HG02885 (cell line): ENCODE measurements at regions not wholly inside any gene's neighbourhood (a gene's known extent, or its start where the extent isn't known, plus 50 kb on each side); places are given as distances from the start of the nearest gene placed in this dataset.

Source experiments
- ATAC-seq: cut with Tn5 transposase; IDR thresholded peaks from one replicate; pipeline ENCODE4 v1.9.1; 2021; ENCODE audit warnings: mild to moderate bottlenecking; ENCODE audit not compliant: unreplicated experiment, poor library complexity

DNA sequence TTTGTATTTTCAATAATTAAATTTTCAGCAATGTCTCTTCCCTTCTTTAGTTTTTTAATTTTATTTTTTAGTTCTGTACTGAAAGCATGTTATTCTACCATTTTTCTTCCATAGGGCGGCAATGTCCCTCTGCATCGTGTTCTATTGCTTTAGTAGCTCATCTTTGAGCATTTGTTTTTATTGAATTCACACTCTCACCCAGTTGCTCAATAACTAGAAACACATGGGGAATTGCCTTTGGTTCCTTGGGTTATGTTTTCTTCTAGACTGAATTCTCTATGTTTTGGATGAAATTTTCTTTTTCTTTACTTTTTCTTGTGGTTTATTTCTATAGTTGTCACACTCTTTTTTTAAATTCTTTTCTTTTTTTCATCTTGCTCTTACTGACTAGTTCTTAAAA is 233.8 kb upstream of the LDB2 start:
- no peak for ATAC-seq

DNA sequence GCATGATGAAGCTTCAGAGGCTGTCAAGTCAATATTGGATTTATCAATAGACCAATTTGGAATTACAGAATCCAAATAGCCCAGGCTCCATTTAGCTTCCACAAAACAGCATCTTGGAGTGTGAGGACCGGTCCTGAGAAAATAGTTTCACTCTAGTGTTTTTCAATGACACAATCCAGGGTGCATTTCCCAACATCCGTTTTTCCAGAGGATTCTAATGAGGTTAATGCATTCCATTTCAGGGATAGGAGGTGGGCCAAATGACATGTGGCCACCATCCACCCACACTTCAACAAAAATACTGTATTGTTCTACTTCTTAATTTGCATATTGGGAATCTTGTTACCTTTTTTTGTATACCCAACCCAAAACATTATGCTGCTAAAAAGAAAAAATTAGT is 229.8 kb upstream of the LDB2 start:
- no peak for ATAC-seq

DNA sequence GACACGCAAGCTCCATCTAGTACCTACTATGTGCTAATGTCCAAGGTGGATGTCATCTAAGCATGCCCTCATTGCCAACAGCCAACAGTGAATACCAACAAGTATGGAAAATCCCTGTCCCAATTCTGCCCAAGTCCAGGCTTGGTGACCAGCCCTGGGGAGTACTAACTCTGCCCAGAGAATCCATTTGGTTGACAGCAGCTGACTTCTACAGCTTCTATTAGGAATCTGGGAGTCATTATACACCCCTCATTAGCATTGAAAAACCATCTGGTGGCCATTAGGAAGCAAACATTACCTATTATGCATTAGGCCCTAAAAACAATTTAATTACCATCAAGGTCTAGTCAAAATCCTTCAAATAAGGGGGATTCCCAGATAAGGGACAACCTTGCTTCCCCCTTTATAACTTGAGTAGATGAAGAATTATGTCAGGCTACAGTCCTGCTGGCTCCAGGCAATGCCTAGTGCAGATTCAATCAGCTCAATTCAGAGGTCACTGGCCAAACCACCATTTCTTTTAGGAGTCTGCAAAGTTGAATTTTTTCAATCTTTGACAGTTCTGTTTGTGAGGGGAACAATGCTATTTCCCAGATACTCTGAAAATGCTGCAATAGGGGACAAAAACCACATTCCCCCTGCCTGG is 228.0 kb upstream of the LDB2 start:
- no peak for ATAC-seq

DNA sequence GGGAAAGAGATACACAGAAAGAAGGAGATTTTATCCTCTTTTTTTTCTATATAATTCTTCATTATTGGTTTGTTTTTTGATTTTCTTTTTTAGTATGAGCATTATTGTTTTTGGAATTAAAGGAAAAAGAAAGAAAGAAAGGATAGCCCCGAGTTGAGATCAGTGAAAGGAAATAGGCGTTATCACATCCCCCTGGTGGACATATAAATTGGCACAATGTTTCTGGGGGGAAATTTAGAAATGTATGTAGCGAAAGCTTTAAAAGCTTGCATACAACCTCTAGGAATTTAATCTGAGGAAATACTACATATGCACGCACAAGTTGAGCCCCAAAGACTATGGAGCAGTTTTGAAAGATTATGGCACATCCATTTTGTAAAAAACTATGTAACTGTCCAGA is 226.3 kb upstream of the LDB2 start:
- no peak for ATAC-seq

DNA sequence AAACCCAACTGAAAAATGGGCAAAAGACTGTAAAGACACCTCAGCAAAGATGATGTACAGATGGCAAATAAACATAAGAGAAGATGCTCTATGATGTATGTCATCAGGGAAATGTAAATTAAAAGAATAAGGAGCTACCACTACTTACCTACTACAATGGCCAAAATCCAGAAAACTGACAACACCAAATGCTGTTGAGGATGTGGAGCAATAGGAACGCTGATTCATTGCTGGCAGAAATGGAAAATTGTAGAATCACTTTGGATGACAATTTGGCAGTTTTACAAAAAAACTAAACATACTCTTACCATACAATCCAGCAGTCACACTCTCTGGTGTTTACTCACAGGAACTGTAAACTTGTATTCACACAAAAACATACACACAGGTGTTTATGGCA is 222.3 kb upstream of the LDB2 start:
- ATAC-seq, result no peak

DNA sequence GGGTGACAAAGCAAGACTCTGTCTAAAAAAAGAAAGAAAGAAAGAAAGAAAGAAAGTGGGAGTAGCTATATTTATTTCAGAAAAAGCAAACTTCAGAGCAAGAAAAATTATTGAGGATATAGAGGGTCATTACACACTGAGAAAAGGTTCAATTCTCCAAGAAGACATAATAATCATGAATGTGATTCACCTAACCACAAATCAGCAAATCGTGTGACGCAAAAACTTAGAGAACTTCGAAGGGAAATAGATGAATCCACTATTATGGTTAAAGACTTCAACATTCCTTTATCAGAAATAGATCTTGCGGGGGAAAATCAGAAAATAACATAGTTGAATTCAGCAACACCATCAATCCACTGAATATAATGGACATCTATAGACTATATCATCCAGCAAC is 219.3 kb upstream of the LDB2 start:
- ATAC-seq, result no peak

DNA sequence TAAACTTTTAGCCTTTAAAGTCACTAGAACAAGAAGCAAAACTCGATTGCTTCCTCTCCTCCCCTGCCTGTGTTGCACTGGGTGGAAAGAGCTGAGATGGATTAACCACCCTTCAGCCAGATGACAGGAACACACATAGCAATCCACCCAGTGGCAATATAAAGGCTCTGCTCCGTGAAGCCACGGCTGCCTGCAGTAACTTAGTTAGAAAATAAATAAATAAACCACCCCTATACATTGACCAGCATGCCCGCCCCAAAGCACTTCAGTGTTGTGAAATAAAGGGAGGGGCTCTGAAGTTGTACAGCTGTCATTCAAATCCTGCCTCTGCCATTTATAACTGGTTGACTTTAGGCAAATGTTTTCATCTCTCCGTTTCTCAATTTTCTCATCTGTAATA is 217.1 kb upstream of the LDB2 start:
- no peak for ATAC-seq

DNA sequence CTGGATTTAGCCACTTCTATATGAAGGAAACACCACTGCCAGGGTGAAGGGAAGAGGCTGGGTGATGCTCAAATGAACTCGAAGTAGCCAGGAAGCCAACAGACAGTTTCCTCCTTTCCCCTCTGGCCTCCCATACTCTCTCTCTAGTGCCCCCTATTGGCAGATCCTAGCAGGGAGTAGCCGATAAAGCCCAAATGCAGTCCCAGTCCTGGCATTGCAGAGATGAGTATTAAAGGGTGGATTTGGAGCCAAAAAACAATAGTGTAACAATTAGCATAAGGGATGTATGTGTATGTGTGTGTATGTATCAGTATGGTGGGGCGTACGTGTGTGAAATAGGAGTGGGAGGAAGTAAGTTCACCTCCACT is 213.8 kb upstream of the LDB2 start:
- no peak for ATAC-seq

DNA sequence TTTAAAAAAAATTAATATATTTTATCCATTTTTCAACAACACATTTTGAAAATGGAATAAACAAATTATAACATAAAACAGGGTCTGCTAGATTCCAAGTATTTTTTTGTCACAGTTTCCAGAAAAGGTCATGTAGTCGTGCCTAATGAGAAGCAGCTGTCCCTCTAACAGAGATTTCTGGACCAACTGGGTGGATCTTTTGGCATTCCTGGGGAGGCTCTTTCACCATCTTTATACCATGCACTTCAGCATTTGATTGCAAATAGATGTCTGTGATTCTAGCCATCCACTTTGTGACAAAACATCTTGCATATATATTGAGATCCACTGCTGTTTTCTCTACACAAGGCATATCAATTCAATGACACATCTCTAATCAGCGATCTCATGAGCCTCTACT is 210.7 kb upstream of the LDB2 start:
- no peak for ATAC-seq

DNA sequence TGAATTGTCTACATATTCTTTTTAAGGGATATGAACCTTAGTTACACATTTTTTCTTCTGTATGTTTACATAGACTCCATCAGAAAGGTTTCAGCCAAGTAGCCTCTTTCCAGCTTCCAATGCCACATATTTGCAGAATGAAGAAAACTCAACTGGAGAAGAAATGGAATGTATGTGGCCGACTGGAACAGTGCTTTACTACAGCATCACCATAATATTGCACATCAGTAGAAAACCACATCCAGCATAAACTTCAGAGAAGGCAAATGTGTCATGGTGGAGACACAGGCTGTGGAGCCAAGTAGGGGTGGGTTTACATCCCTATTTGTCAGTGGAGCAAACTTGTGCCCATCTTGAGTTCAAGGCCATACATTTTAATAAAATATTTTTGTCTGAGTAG is 204.8 kb upstream of the LDB2 start:
- no peak for ATAC-seq

DNA sequence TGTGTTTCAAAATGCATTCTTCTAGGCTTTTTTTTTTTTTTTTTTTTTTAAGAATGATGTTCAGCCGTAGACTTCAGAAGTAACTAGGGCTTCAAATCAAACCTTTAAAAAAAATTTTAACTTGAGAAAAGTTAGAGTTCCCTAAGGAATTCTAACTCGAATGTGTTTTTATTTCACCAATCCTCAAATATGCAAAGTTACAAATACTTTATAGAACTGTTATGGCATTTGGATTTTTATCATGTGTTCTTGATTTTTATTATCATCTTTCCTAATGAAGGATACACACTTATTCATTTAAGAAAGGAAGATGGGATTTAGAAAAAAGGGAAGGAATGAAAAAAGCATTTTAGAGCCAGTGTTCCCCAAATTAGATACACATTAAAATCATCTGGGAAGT is 200.6 kb upstream of the LDB2 start:
- no peak for ATAC-seq

DNA sequence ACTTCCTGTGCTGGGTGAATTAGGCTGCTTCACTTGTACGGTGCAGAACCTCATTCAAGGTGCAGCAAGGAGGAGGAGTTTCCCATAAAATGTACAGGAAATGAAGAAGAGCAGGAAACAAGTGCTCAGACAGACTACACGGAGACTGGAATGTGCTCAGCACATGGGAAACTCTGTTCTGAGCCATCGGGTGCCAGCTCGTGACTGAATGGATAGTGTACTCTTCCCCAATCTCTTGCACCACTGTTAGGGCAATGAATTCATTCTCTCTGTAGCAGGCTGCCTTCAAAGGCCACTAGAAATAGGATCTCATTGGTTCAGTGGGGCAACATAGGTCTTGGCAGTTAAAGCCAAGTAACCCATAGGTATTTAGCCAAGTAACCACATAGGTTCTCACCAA is 200.0 kb upstream of the LDB2 start:
- no peak for ATAC-seq

DNA sequence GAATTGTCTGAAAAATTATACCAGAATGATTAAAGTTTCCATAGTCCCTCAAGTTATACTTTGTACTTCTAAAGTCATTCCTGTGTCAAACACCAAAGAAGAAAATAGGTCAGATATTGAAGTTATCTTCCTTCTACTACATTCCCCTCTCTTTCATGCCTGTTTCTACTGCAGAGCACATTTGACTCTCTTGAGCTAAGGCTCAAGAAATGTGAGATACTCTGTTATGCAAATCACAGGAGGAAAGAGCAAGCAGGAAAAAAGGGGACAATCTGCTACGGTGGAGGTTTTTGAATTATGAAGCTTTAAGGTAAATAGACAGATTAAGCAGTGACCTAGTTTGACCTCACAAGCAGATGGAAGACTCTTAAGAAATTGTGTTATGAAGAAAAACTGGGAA is 198.9 kb upstream of the LDB2 start:
- no peak for ATAC-seq

DNA sequence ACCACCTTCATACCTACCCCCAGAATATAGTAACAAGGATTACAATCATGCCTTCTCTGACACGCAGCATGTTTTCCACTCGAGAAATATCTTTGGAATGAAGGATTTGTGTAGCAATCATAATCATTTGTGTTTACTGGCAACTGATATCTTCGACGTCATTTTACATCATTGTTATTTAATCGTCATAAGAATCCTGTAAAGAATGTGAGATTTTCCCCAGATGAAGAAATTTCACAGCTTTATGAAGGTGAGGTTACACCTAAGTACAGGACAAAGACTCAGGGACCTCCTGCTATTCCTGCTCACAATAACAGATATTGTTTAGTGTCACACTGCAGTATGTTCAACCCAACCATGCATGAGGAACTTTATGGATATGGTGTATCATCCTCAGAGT is 198.2 kb upstream of the LDB2 start:
- no peak for ATAC-seq

DNA sequence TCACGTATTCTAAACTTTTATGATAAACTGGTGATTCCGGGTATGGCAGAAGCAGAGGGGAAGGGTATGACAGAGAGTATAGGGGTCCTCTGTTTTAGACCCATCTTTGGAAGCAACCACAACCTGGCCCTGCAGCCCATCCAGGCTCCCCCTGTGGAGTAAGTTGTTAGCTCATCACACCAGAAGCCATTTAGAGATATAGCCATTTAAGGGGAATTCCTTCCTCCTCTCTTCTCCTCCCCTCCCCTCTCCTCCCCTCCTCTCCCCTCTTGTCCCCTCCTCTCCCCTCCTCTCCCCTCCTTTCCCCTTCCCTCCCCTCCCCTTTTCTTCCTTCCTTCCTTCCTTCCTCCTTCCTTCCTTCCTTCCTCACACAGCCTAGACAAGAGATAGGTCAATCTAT is 197.3 kb upstream of the LDB2 start:
- no peak for ATAC-seq

DNA sequence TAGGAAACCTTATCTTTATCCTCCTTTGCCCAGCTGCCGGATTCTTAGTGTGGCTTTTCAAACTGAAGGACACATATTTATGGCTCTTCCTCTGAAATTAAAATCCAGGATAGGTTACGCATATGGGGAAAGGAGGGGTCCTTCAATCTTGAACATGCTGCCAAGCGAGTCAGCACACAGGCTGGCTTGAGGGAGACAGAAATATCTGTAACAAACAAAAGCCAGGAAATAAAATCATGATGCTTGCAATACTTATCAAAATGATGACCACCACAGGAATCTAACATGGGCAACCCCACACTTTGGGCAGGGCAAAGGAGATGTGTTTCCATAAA is 196.4 kb upstream of the LDB2 start:
- ATAC-seq, result no peak

DNA sequence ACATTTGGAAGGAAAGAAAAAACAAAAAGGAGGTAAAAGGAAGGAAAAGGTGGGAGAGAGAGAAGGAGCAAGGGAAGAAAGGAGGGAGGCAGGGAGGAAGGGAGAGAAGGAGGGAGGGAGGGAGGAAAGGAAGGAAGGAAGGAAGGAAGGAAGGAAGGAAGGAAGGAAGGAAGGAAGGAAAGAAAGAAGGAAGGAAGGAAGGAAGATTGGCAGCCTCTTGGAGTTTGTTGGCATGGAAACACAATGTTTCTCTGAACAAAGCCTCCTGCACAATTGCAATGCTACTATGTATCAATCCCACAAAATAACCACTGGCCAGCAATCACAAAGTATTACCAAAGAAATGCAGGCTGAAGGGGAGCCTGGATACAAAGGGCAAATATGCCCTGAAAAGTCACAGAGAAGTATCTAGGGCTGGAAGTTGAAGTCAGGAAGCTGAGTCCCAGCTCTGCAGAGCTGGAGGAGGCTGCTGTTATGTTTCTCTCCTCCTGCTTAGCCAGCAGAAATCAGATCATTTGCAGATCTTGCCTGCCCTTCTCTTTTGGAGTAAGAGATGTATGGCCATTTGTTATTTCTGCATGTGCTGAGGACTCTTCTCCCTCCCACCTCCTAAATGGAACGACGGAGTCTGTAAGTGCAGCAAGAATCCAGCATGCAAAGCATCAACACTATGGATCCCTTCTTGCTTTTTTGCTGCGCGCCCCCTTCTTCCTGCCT is 195.9 kb upstream of the LDB2 start:
- ATAC-seq, result no peak

DNA sequence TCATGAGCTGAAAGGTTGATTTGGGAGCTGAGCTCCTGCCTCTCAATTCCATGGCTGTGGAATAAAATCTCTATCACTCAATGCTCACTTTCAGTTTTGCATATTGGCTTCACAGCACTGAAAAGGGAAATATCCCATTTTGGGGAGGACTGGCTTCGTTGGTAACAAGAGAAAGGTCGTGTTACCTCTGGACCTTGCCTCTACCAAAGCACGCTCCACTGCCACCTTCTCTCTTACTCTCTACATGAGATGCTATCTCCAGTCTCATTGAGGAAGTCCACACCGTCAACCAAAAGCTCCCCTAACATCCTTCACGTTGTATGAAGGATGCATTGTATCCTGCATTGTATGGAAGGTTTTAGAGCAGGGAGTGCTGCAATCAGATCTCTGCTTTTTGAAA is 195.0 kb upstream of the LDB2 start:
- peak; percentile 21 for ATAC-seq

DNA sequence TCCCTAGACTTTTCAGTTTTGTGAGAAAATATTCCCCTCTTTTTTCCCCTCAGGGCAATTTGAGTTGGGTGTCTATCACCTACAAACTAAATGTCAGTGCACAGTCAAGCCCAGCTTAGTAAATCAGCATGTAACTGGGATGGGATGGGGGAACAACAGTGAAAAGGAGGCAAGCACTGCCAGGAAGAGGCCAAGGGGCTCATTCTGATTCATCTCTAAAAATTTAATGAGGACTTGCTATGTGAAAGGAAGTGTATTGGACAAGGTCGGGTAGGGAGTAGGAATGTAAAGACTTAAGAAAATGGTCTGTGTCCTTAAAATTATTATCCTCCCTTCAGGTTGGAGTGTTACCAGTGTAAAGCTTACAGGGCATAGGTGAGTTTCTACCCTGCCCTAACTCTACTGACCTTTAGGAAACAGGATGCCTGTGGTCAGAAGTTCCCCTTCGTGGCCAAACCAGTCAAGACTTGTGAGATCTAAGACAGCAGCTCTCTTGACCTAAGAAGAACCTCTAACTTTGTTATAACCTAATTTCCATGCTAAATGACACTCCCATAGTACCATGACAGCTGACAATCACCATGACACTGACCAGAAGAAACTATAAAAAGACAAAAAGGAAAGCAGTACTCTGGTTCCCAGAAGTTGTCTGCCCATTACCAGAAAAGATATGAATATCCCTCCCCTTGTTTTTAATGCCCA is 194.4 kb upstream of the LDB2 start:
- ATAC-seq, result peak; percentile 85

DNA sequence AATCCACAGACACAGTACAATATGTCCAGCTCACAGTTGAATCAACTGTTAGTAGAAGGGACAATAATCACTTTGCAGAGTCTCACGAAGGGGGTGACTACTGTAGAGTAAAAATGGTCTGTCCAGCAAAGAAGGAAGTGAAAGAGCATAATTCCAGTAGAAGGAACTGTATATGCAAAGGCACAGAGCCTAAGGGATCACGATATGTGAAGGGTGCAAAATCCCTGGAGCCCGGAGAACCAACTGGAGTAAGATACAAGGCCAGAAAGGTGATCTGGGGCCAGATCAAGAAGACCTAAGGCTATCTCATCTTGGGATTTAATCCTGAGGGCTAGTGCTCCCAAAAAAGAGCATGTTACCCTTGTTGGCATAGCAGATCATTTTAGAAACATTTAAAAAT is 192.7 kb upstream of the LDB2 start:
- no peak for ATAC-seq

DNA sequence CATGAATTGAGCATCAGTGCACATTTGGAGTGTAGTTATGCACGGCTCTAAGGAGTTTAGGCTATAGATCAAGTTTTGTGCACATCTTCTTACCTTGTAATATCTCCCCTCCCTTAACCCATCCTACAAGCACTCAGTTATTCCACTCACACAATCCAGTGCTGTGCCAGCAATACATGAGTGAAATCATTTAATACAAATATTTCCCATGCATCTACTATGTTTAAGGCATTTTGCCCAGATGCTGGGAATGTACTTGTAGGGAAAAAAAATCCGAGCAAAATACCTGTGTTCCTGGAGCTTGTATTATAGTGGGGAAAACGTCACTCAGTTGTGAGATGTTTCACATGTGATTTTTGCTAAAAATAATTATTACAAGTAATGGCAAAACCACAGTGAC is 191.6 kb upstream of the LDB2 start:
- no peak for ATAC-seq

DNA sequence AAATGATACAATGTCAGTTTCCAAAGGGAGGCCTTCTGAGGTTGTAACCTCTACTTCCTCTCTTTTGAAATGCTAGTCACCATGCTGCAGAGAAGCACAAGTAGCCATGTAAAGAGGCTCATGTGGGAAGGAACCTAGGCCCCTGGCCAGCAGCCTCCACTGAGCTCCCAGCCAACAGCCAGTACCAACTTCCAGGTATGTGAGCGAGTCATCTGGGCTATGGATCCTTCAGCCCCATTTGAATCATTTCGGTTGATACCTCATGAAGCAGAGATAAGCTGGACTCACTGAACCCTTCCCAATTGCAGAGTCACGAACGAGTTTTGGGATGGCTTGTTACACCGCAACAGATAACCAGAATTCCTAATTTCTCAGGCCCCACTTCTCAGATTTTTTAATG is 187.0 kb upstream of the LDB2 start:
- no peak for ATAC-seq
